Suprapubic skin (tissue), 4 donors: ENCODE measurements at regions not wholly inside any gene's neighbourhood (a gene's known extent, or its start where the extent isn't known, plus 50 kb on each side); places are given as distances from the start of the nearest gene placed in this dataset.

Experiments
- EP300 ChIP-seq: sonication (generic); formaldehyde crosslinking; IDR thresholded peaks from one replicate; pipeline ENCODE4 v1.6.1; 2017; ENCODE audit warnings: antibody characterized with exemption
- POLR2A ChIP-seq, 2 donors: fragments of 450-650 bp; IDR thresholded peaks; one replicate each; pipeline ENCODE4 v1.6.1; 2017; ENCODE audit warnings: antibody characterized with exemption in 2 of 2, mild to moderate bottlenecking in 2 of 2, moderate library complexity in 2 of 2
- POLR2AphosphoS5 ChIP-seq, 3 donors: sonication (generic); formaldehyde crosslinking; IDR thresholded peaks; one replicate each; pipeline ENCODE4 v1.6.1; 2017; ENCODE audit warnings: antibody characterized with exemption in 3 of 3
- TF ChIP-seq, protein P1 (sequence below), 2 donors: fragments of 200-600 bp in 1 of 2; fragments of 450-650 bp in 1 of 2; sonication (generic) in 1 of 2; IDR thresholded peaks; one replicate each; pipeline ENCODE4 v1.5.1; 2016 to 2019; ENCODE audit warnings: antibody characterized with exemption in 2 of 2, mild to moderate bottlenecking in 1 of 2, moderate library complexity in 1 of 2

- TF ChIP-seq, protein P1, sequence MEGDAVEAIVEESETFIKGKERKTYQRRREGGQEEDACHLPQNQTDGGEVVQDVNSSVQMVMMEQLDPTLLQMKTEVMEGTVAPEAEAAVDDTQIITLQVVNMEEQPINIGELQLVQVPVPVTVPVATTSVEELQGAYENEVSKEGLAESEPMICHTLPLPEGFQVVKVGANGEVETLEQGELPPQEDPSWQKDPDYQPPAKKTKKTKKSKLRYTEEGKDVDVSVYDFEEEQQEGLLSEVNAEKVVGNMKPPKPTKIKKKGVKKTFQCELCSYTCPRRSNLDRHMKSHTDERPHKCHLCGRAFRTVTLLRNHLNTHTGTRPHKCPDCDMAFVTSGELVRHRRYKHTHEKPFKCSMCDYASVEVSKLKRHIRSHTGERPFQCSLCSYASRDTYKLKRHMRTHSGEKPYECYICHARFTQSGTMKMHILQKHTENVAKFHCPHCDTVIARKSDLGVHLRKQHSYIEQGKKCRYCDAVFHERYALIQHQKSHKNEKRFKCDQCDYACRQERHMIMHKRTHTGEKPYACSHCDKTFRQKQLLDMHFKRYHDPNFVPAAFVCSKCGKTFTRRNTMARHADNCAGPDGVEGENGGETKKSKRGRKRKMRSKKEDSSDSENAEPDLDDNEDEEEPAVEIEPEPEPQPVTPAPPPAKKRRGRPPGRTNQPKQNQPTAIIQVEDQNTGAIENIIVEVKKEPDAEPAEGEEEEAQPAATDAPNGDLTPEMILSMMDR (IDR thresholded peaks at IDR 0.05) = no peak
- TF ChIP-seq POLR2A (IDR thresholded peaks at IDR 0.05) = no peak
- TF ChIP-seq POLR2AphosphoS5 (IDR thresholded peaks at IDR 0.05) = no peak
- TF ChIP-seq EP300 = no peak
These were observed 160.7 kb upstream of the COBL start for GRCh38 chr7:51477323-51477722.
